Activated T-cell treated with anti-CD3 and anti-CD28 coated beads for 48 hours (primary cell): ENCODE measurements at regions not wholly inside any gene's neighbourhood (a gene's known extent, or its start where the extent isn't known, plus 50 kb on each side); places are given as distances from the start of the nearest gene placed in this dataset.

Experiments
- DNase-seq: peaks from one replicate; pipeline ENCODE4 v3.0.0-alpha.2; 2020; ENCODE audit warnings: low read depth

DNA sequence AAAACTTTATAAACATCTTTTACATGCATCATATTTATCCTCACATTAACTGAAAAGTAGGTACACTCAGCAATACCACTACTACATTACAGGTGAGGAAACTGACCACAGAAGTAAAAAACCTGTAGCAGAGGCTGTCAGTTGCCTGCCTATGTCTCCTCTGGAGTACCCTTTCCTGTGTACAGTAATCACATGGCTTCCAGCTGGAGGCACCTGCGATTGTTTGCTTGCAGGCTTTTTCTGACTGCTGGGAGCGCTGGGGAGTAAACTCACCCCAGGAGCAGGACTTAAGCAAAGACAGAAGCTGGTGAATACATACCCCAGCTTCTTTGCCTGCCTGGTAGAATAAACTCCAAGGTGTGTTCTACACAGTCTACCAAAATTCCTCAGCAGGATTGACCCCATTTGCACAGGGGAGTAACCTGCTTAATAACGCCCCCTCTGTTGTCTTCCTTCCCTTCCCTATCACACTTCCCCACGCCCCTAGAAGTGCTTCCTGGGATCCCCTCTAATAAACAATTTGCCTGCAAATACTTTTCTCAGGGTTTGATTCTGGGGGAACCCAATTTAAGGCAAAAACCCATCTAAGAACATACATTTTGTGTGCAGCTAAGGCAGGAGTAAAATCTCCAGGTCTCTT, 138.9 kb downstream of the PTH2R start:
- no peak for DNase-seq

DNA sequence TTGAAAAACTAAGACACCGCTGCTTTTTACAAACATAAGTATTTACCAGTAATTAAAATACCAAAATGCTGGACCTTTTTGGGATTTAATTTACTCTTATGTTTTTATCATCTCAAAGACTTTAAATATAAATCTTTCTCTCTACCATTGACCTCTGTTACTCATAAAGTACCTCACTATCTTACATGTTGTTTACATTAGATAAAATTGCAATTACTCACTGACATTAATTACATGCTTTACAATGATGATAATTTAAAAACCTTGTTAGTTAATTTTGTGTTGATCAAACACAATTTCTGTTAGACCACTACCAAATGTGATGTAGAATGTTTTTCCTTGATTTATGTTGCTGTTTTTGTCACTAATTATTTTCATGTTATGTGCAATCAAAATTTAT, 139.5 kb downstream of the PTH2R start:
- DNase-seq: no peak

DNA sequence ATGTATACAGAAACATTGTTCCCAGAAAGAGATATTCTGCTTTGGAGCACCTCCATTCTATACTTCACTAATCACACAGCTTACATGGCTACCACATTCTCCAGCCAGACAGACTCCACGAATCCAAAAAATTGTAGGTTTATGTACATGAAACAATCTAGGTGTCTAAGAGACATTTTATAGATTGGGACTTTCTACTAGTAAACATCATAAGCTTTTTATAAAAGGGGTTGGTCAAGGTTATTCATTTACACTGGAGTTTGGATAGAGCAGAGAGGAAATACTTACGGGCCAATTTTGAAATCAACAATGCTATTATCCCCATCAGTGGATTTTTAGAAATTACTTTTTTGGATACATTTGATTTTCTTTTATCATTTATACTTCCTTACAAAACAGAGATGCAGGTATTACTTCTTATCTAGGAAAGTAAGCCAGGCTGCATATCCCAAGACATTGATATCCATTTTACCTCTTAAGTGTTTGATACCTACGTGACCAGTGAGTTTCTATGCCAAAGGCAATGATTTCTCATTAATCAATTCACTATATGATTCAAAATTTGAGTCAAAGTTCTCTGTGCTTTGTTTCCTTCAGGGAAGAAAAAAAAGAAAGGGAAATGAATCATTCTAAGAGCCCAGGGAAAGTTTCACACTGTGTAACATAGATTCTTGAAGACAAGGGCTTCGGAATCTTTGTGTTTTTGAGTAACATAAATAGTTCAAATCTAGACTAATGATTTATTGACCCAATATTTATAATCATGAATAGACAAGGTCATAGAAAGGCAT, 140.5 kb downstream of the PTH2R start:
- DNase-seq: no peak

DNA sequence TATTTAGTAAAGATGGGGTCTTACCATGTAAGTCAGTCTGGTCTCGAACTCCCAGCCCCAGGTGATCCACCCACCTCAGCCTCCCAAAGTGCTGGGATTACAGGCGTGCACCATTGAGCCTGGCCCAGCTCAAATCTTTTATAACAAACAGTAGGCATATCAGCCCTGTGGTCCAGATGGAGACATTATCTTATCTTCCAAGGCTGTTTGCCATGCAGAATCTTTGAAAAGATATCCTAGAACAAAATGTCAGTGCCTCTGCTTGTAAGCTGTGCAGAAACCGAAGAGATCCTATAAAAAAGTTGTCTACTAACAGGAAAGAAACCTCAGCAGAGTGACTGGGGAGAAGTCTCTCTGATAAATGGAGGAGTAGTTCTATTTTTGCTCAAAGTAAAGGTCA, 142.1 kb downstream of the PTH2R start:
- no peak for DNase-seq

DNA sequence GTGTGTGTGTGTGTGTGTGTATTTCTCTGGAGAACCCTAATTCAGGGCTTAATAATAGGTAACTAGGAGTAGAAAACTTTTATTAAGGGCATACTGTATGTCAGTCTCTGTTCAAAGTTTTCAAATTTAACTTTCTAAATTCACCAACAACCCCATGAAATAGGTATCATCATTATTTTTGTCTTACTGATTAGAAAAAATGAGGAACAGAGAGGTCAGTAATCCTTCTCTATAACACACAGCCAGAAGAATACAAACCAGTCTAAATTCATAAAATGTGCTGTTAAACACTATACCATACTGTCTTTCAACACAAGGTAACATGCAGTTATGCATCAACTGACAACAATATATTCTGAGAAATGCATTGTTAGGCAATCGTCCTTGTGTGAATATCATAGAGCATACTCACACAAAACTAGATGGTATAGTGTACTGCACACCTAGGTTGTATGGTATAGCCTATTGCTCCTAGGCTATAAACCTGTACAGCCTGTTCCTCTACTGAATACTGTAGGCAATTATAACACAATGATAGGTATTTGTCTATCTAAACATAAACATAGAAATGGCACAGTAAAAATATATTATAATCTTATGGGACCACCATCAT, 143.1 kb downstream of the PTH2R start:
- no peak for DNase-seq

DNA sequence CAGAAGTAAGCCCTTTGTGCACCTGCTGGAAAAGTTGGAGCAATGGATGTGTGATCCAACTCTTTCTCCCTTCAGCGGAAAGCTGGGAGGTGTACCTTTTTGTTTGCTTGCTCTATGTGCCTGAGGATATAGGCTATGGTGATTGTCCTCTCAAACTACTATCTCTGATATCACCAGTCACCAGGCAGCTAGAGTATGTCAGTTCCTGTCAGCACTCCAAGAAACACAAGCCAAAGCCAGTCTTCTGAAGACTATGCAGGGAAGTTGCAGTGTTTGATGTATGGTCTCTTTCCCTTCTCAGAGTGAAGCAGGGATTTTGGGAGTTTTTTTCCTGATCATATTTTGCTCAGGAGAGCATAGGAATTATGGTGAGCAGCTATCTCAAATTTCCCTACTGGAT, 146.4 kb downstream of the PTH2R start:
- no peak for DNase-seq

DNA sequence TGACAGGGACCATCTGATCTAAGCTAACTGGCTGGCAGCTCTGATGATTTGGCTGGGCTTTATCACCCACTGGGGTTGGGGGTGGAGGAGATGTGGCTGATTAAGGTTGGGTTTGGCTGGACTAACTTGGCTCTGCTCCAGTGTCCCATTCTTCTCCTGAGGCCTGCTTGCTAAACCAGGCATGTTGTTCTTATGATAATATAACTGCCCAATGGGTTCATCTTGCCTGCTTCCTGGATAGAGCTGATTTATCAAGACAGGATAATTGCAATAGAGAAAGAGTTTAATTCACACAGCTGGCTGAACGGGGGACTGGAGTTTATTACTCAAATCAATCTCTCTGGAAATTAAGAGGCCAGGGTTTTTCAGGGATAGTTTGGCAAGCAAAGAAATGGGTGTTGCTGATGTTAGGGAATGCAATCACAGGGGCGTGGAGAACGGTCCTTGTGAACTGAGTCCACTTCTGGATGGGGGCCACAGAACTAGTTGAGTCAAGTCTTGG, 150.4 kb downstream of the PTH2R start:
- DNase-seq: no peak

DNA sequence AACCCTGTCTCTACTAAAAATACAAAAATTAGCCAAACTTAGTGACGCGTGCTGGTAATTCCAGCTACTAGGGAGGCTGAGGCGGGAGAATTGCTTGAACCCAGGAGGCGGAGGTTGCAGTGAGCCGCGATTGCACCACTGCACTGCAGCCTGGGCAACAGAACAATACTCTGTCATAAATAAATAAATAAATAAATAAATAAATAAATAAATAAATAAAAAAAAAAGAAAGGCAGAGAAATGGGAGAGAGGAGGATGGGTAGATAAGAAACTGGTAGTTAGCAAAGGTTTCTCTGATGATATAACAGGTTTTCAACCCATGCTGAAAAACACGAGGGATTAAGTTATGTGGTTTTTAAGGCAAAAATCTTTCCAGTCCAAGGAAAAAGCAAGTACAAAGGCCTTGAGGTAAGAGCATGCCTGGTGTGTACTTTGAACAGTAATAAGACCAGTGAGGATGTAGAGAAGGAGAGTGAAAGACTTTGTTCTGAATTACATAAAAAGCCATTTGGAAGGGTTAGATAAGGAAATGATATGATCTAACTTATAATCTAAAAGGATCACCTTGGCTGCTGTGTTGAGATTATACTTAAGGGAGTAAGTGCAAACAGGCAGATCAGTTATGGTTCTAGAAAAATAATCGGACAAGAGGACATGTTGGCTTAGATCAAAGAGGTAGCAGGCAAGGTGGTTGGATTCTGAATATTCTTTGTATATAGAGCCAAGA, 159.3 kb downstream of the PTH2R start:
- no peak for DNase-seq

DNA sequence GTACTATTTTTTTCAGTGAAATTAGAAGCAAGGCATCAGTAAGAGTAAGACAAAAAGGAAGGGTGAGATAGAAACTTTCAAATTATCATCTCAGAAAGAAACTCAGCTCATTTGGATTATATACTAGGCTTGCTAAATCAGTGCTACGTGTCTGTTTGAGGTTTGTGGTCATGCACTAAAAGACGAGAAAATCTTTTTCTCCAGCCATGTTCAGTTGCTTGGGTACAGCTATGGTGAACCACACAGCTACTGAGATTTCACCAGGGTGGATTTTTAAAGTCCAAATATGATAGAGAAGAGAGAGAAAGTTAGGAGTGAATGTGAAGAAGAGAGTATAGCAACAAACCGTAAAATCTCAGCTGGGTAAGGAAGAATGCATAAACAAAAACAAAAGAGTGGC, 161.6 kb downstream of the PTH2R start:
- no peak for DNase-seq

DNA sequence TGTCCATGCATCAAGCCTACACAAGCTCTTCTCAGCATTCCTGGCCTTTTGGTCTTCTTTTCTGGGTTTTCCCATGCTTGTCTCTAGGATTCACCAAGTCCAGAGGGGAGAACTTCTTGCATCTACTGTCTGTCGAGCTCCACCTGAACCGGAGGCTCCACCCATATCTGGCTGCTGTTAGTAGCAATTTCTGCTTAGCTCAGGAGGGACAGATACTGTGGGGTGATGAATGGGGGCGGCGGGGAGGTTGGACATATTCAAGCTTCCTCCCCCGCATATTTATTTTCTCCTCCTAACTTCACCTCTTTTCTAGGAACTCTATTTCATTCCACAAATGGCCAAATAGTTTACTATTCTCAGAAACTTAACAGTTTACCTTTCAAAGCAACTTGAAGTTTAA, 163.5 kb downstream of the PTH2R start:
- DNase-seq: no peak

DNA sequence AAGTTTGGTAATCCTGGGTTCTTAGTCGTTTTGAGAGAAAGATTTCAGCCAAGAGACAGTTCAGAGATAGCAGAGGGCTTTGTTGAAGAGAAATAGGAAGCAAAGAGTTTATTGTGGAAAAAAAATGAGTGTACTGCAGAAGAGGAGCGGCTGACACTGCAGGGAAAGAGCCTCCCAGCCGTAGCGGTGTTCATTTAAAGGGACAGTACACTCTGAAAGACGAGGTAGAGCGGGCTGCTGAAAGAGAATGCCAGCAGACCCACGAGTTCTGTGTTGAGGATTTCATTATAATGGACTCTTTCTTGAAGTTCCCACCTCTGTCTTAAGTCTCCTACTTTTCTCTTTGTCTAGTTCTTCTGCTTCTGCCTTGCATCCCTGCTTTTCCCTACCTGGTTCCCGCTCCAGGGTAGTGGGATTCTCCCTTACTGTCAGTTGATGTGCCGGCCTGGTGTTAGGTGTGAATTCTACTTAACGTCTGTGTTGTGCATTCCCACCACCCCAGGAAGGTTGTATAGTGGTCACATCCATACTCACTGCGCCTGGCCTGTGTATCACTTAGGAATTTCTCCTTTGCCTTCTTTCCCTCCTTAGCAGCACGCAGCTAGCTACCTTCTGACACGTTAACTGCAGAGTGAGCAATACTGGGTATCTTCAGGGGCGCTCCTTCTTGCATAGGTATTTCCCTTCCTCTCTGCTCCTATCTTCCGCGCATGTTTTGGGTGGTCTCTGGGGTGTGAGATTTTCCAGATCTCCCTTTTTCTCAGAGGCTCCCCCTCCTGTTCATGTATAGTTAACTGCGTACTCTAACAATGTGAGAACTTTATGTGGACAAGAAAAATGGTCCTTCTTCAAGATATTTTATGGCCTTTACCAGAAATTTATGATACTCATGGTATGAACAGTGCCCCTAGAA, 164.5 kb downstream of the PTH2R start:
- no peak for DNase-seq

DNA sequence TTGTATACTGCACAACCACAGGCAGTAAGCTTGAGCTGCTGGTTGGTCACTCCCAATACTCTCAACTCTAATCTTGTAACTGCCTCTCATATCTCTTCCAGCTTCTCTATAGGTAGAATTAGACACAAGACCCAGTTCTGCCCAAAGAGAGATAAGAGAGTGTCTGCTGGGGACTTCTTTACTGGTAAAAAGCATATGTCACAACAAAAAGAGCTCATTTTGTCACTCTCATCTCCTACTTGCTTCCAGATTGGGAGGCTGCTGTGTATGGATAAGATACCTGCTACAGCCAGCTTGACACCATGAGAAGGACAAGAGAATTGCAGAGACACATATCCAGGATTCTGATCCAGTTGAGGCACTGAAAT, 165.2 kb downstream of the PTH2R start:
- no peak for DNase-seq

DNA sequence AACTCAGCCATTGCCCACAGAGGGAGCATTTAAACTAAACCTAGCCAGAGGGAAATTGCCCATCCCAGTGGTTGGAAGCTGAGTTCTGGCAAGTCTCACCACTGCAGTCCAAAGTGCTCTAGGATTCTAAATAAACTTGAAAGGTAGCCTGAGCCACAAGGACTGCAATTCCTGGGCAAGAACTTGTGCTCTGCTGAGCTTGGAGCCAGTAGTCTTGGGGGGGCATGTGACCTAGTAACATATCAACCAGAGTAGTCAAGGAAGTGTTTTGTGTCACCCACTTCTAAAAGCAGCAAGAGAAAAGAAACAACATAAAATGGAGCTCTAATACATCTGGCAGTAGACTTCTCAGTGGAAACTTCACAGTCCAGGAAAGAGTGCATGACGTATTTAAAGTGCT, 167.0 kb downstream of the PTH2R start:
- DNase-seq: no peak

DNA sequence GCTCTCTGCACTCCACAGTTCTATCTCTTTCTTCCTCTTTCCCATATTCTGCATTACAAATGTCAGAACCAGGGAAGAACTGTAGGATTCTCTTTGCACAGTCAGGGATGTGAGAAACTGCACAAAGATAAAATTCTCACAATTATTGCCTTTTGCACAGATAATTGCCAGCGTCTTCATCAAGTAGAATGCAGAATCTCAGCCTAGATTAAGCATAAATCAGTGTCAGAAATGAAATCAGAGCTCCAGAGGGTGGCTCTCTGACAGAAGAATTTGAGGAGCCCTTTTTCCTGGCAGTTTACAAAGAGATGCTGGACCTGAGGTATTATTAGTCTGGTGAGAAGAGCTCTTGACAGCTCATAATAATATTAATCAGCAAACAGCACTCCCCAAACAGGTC, 173.1 kb downstream of the PTH2R start:
- no peak for DNase-seq

DNA sequence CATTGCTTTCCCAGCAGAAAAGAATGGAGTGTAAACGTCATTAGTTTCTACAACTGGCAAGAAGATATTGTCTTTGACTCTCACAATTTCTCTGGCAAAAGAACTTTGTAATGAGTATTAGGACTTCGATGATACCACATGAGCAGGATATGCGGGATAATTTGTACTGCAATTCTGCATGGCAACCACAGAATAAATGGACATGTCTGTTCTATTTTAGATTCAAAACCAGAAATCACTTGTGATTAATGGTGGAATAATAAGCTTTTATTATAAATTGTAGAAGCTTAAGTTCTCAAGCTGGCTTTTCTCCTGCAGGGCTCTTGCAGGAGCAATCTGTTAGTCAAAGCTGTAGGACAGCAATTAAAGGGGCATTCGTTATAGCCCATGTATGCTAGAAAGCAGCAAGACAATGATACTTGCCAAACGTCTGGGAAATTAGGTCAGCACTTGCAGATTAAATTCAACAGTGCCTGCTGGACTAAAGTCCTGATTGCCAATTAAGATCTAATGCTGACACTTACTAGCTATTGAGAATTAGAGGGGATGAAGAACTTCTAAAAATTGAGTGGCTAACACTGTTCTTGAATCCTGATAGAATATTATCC, 177.9 kb downstream of the PTH2R start:
- DNase-seq: no peak

DNA sequence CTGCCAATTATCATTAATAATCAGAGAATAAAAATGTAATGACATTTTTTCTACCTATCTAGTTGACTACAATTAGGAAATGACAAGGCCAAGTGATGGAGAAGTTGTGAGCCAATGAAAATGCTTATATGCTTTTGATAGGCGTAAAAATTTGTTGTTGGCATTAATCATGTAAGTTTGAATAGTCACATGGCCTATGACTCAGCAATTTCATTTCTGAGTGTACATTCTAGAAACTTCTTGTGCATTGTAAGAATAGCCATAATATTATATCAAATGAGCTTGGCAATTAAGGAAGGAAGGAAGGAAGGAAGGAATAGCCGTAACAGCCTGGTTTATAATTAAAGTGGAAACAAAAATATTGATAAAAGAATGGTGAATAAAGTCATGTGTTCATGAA, 179.9 kb downstream of the PTH2R start:
- DNase-seq: no peak

DNA sequence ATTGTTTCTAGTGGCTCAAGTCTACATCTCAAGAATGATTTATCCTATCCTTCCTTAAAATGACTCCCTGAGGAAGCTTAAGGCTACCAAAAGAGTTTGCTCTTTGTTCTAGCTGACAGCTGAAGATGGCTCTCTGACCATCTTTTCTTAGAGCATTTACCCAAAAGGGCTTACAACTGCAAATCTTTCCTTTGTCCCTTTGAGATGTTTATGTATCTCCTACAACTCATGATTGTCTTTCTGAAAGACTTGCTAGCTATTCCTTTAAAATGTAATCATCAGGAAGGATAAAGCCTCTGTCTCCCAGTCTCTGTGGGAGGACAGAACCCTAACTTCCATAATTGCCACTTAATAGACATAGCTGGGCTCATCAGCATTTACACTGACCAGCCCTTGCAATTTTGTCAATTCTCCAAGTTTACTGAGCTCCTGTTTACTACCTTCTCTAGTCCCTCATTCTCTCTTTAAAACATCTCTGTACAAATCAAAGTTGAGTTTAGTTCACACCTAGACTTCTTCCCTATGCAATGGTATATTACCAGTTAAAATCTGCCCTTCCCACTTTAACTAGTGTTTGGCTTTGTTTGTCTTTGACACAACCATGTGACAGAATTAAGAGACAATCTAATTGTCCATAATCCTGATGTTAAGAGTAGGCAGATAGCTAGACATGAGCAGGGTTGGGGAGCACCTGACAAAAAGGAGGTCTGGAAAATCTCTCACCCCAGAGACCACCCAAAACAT, 188.2 kb downstream of the PTH2R start:
- no peak for DNase-seq

DNA sequence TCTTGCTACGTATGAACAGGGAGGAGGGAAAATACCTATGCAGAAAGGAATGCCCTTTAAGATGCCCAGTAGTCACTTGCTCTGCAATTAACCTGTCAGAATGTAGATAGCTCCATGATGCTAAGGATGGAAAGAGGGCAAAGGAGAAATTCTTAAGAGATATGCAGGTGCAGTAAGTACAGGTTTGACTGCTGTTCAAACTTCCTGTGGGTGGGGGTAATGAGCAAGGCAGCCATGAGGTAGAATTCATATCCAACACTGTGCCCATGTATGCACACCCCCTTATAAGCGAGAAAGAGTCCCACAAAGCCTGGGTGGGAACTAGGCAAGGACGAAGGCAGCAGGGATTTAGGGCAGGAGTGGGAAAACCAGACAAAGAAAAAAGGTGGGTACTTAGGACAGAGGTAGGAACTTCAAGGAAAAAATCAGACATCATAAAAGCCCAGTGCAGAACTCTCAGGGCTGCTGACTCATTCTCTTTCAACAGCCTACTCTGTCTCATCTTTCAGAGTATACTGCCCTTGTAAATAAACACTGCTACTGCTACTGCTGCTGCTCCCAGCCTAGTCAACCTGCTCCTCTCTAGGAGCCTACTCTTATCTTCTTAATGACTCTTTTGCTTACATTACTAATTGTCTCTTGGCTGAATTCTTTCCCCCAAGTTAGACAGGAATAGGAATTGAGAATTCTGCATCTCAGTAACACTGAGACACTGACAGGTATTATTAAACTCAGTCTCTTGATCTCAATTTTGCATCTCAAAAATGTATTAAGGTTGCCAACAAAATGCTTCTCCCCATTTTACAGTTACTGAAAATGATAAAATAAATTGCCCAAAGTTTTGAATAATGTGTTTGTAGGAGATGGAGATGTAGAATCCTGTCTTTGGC, 189.0 kb downstream of the PTH2R start:
- DNase-seq: no peak

DNA sequence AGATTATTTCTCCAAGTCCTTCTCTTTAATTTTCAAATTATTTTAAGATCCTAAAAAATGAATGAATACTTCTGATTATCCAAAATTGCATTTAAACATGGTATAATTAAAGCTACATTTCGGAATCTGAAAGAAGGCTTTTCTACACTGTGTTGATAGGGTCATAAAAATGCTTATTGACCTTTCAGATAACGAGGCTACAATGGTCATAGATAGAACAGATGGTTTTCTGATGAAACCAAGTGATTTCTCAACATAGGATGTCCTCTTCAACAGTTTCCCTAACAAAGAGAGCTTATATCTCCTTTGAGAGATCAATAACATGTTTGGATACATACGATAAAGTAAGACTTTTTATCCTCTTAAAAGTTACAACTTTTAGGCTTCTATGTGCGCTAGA, 201.1 kb downstream of the PTH2R start:
- no peak for DNase-seq
